PC-9 (cell line): ENCODE measurements at regions not wholly inside any gene's neighbourhood (a gene's known extent, or its start where the extent isn't known, plus 50 kb on each side); places are given as distances from the start of the nearest gene placed in this dataset.

Experiments
- BruUV-seq: library from RNA; stranded (reverse); fragments of 400-500 nt; replicated peaks from 2 replicates; lab custom pipeline; 2021; lab: Mats Ljungman, UMichigan
- CTCF ChIA-PET: fragments of 300-600 bp; sonication (Branson Sonifier 250); formaldehyde crosslinking; loops from one replicate; lab custom pipeline; 2022; ENCODE audit warnings: antibody characterized with exemption; lab: Charles Lee
- POLR2A ChIA-PET: fragments of 300-600 bp; sonication (Branson Sonifier 250); formaldehyde crosslinking; loops from one replicate; lab custom pipeline; 2022; ENCODE audit warnings: antibody characterized with exemption; ENCODE audit not compliant: unreplicated experiment; lab: Charles Lee
- DNase-seq, 2 experiments: peaks; one replicate each; pipeline versions ENCODE4 v3.0.0 to v3.0.0-alpha.2; 2015 to 2022; ENCODE audit warnings: mixed read lengths in 1 of 2
- H2AFZ ChIP-seq: fragments of 200-600 bp; sonication (generic); 2 replicates; pipeline ENCODE4 v1.8.1; 2017; ENCODE audit warnings: antibody characterized with exemption
- H3F3A ChIP-seq: fragments of 200-600 bp; sonication (generic); 2 replicates; pipeline ENCODE4 v1.8.1; 2017; ENCODE audit warnings: antibody characterized with exemption, mild to moderate bottlenecking, low read depth; ENCODE audit not compliant: insufficient read depth
- H3K27ac ChIP-seq: fragments of 200-600 bp; sonication (generic); 2 replicates; pipeline ENCODE4 v1.6.1; 2016; ENCODE audit warnings: mixed run types
- H3K27me3 ChIP-seq: fragments of 200-600 bp; sonication (generic); 2 replicates; pipeline ENCODE4 v1.6.1; 2016; ENCODE audit warnings: low read depth, mixed run types; ENCODE audit not compliant: insufficient read depth
- H3K36me3 ChIP-seq: fragments of 200-600 bp; sonication (generic); 2 replicates; pipeline ENCODE4 v1.6.1; 2016; ENCODE audit warnings: low read depth, mixed run types
- H3K4me1 ChIP-seq: fragments of 200-600 bp; sonication (generic); replicated peaks from 2 replicates; pipeline ENCODE4 v1.6.1; 2016; ENCODE audit warnings: mixed run types; ENCODE audit not compliant: insufficient read depth
- H3K4me2 ChIP-seq: fragments of 200-600 bp; sonication (generic); 2 replicates; pipeline ENCODE4 v1.6.1; 2017; ENCODE audit warnings: mixed run types
- H3K4me3 ChIP-seq: fragments of 200-600 bp; sonication (generic); 2 replicates; pipeline ENCODE4 v1.6.1; 2016; ENCODE audit warnings: mixed run types
- H3K79me2 ChIP-seq: fragments of 200-600 bp; sonication (generic); 2 replicates; pipeline ENCODE4 v1.6.1; 2017; ENCODE audit warnings: low read depth, mixed run types
- H3K9me2 ChIP-seq: fragments of 200-600 bp; sonication (generic); 2 replicates; pipeline ENCODE4 v1.8.1; 2017; ENCODE audit warnings: mild to moderate bottlenecking; ENCODE audit not compliant: insufficient read depth
- H3K9me3 ChIP-seq: fragments of 200-600 bp; sonication (generic); 2 replicates; pipeline ENCODE4 v1.8.1; 2016; ENCODE audit warnings: low read depth; ENCODE audit not compliant: insufficient read depth
- H4K20me1 ChIP-seq: fragments of 200-600 bp; sonication (generic); 2 replicates; pipeline ENCODE4 v1.8.1; 2017; ENCODE audit not compliant: insufficient read depth
- EZH2 ChIP-seq: fragments of 200-600 bp; sonication (generic); IDR thresholded peaks from 2 replicates; pipeline ENCODE4 v1.8.0; 2017; ENCODE audit warnings: antibody characterized with exemption, low read depth
- intact Hi-C: fragments of 100-400 bp; cut with micrococcal nuclease; formaldehyde crosslinking; loops from one replicate; pipeline ENCODE4 v1.10.0; 2022; ENCODE audit not compliant: unreplicated experiment
- TF ChIP-seq, protein P1 (sequence below): fragments of 200-600 bp; sonication (generic); conservative IDR thresholded peaks from 2 replicates; pipeline ENCODE4 v1.6.1; 2017; ENCODE audit warnings: mixed run types, antibody characterized with exemption, mild to moderate bottlenecking, moderate library complexity

DNA sequence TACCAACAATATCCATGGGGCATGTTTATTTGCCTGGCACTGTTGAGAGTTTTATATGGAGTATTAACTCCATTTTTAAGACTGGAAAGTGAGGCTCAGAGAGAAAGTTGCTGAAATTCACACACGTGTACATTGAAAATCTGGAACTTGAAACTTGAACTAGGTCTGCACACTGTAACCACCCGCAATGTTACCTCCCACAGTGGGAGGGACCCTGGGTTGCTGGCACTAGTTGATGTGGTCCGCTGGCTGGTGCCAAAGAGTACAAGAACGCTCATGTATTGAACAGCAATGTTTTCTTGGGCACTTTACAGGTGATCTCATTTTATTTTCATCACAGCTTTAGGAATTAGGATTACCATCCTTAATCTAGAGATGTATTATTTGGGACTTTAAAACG, 253.2 kb downstream of the INHBA start:
- H4K20me1 ChIP-seq: no peaks in the 10 kb centered on the region
- POLR2A ChIA-PET: no interaction called here
- no peak overlapping the region for H2AFZ ChIP-seq
- H3K79me2 ChIP-seq: no peaks in the 10 kb centered on the region
- intact Hi-C loops: no loop called here
- peaks cover 10% of the 10 kb centered on the region; the same call in 1 of the 2 replicates for H3K9me3 ChIP-seq
- TF ChIP-seq, protein P1, sequence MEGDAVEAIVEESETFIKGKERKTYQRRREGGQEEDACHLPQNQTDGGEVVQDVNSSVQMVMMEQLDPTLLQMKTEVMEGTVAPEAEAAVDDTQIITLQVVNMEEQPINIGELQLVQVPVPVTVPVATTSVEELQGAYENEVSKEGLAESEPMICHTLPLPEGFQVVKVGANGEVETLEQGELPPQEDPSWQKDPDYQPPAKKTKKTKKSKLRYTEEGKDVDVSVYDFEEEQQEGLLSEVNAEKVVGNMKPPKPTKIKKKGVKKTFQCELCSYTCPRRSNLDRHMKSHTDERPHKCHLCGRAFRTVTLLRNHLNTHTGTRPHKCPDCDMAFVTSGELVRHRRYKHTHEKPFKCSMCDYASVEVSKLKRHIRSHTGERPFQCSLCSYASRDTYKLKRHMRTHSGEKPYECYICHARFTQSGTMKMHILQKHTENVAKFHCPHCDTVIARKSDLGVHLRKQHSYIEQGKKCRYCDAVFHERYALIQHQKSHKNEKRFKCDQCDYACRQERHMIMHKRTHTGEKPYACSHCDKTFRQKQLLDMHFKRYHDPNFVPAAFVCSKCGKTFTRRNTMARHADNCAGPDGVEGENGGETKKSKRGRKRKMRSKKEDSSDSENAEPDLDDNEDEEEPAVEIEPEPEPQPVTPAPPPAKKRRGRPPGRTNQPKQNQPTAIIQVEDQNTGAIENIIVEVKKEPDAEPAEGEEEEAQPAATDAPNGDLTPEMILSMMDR: no peak
- TF ChIP-seq EZH2: no peak
- BruUV-seq: no TSS peak
- no peaks in the 10 kb centered on the region for H3K27me3 ChIP-seq
- no peak for DNase-seq
- no peak overlapping the region for H3K27ac ChIP-seq
- no peak overlapping the region for H3K4me3 ChIP-seq
- H3K9me2 ChIP-seq: no peaks in the 10 kb centered on the region
- no peaks in the 10 kb centered on the region for H3F3A ChIP-seq
- H3K4me2 ChIP-seq: no peak overlapping the region
- peaks cover 16% of the 10 kb centered on the region for H3K4me1 ChIP-seq
- no peaks in the 10 kb centered on the region for H3K36me3 ChIP-seq
- CTCF ChIA-PET: no interaction called here

DNA sequence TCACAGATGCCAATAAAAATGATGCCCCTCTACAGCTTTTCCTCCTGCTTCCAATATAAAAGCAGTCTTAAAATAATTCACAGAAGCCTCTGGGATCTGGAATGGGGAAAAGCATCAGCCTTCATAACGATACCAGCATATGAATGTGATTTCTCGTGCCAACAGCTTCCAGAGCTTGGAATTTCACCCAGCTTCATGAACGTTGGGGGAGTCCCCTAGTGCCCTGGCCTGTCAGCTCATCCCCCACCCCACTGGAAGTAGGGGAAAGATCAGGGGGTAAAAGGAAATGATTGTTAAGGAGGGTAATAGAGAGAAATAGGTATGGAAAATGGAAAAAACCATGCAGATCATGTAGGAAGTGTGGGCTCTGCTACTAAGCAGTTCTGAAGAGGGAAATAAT, 253.6 kb downstream of the INHBA start:
- Histone ChIP-seq H3K9me2 (no peaks in the 10 kb centered on the region), H3F3A (no peaks in the 10 kb centered on the region), H3K27me3 (no peaks in the 10 kb centered on the region), H2AFZ (no peak overlapping the region), H3K9me3 (peaks cover 10% of the 10 kb centered on the region; the same call in 1 of the 2 replicates), H3K79me2 (no peaks in the 10 kb centered on the region), H3K4me3 (no peak overlapping the region), H3K27ac (no peak overlapping the region), H4K20me1 (no peaks in the 10 kb centered on the region), H3K4me2 (no peak overlapping the region), H3K36me3 (no peaks in the 10 kb centered on the region), H3K4me1 (peaks cover 16% of the 10 kb centered on the region)
- no TSS peak for BruUV-seq
- CTCF ChIA-PET: no interaction called here
- no peak for DNase-seq
- POLR2A ChIA-PET: no interaction called here
- intact Hi-C loops: no loop called here
- TF ChIP-seq EZH2: no peak
- TF ChIP-seq, protein P1: no peak

DNA sequence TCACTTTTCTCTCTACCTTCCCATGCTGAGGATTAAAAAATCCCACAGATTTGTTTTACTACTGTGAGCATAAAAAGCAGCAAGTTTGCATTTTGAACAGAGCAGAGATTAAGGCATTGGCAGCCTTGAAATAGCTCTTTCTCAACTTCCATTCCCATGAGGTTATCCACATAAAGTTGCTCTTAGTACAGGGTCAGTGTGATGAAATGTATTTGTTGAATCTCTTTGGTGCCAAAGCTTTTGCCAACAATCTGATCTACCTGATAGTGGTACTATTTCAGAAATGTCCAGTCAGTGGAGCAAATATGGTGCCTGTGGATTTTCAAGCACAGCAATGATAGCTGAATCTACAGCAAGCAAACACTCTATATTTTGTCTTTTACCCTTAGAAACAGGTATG, 254.8 kb downstream of the INHBA start:
- Histone ChIP-seq H2AFZ (no peak overlapping the region), H3K36me3 (no peaks in the 10 kb centered on the region), H4K20me1 (no peaks in the 10 kb centered on the region), H3K27me3 (no peaks in the 10 kb centered on the region), H3K4me3 (no peak overlapping the region), H3K4me1 (peaks cover 16% of the 10 kb centered on the region), H3F3A (no peaks in the 10 kb centered on the region), H3K9me3 (peaks cover 10% of the 10 kb centered on the region; the same call in 1 of the 2 replicates), H3K27ac (no peak overlapping the region), H3K79me2 (no peaks in the 10 kb centered on the region), H3K4me2 (no peak overlapping the region), H3K9me2 (no peaks in the 10 kb centered on the region)
- intact Hi-C loops: no loop called here
- peak in 1 of 2 experiments; percentile 77 for DNase-seq
- ChIA-PET POLR2A (no interaction called here), CTCF (interaction anchor here (0.6 kb wide), 1 partner anchor 363 kb away, joined by 6 read pairs; no protein-coding TSS in a partner anchor)
- no TSS peak for BruUV-seq
- TF ChIP-seq EZH2: no peak
- TF ChIP-seq, protein P1: no peak
